Left colon (tissue), 2 donors: ENCODE measurements at regions not wholly inside any gene's neighbourhood (a gene's known extent, or its start where the extent isn't known, plus 50 kb on each side); places are given as distances from the start of the nearest gene placed in this dataset.

Experiments
- ATAC-seq: fragments of 200-7000 bp; cut with Tn5 transposase; one replicate; pipeline ENCODE4 v1.9.1; 2020; ENCODE audit warnings: mild to moderate bottlenecking, moderate library complexity
- DNase-seq, 2 donors: peaks; one replicate each; pipeline ENCODE4 v3.0.0-alpha.2; 2020
- intact Hi-C, 2 donors: fragments of 100-400 bp; cut with DNase I in 1 of 2; cut with micrococcal nuclease in 1 of 2; formaldehyde crosslinking; loops; one replicate each; pipeline versions ENCODE4 v1.11.2 to v1.14.0; 2022; cut with DNase I, micrococcal nuclease
- donor health status: DM: no; HTN: no; CAD: no.
- donor health status: DM: yes; HTN: yes; CAD: no.

DNA sequence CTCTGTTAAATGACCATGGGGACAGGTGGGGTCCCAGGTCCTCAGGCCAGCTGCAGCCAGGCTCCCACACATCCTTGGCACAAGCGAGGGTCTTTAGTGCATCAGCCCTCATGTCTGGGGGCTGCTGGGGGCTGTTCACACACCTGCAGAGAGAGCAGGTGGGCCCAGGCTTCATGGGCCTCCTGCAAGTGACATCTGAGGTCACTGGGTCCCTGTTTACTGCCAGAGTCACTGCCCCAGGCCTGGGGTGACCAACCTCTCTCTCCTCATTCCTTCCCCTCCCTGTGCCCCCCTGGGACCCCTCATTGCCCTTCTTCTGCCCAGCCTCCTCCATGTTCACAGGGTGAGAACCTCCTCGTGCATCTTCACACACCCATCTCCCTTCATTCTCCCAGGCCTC, 92.4 kb downstream of the RTL6 start:
- intact Hi-C loops: no loop called here
- no peak for DNase-seq

DNA sequence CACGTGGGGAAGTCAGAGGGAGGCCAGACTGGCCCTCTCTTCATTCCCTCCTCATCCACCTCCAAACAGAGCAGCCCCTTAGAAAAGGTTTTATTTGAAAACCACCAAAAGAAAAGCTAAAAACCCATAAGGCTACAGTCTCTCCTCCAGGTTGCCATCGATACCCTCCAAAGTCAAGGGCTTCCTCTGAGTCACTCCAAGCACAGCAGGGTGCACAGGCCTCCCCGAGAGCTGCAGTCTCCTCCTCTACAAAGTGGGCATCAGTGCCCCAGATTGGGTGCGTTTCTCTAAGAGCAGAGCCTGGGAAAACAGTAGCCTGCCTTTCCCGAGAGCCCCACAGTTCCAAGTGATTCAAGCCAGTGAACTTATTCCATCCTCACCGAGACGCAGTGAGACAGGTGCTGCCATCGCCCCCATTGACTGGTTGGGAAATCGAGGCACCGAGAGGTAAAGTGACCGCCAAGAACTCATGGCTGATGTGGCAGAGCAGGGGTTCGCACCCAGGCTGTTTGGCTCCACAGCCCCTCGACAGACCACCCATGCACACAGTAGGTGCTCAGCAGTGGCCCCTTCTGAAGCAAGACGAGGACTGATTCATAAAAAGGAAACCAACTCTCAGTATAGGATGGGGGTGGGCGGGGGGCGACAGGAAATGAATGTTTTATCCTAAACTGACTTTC, 91.7 kb upstream of the SHISAL1 start:
- intact Hi-C loops: no loop called here
- peak in 1 of 2 donors; percentile 11 for DNase-seq
- ATAC-seq: no peak

More for the DNA sequence above, 92.4 kb downstream of the RTL6 start:
- ATAC-seq: no peak

DNA sequence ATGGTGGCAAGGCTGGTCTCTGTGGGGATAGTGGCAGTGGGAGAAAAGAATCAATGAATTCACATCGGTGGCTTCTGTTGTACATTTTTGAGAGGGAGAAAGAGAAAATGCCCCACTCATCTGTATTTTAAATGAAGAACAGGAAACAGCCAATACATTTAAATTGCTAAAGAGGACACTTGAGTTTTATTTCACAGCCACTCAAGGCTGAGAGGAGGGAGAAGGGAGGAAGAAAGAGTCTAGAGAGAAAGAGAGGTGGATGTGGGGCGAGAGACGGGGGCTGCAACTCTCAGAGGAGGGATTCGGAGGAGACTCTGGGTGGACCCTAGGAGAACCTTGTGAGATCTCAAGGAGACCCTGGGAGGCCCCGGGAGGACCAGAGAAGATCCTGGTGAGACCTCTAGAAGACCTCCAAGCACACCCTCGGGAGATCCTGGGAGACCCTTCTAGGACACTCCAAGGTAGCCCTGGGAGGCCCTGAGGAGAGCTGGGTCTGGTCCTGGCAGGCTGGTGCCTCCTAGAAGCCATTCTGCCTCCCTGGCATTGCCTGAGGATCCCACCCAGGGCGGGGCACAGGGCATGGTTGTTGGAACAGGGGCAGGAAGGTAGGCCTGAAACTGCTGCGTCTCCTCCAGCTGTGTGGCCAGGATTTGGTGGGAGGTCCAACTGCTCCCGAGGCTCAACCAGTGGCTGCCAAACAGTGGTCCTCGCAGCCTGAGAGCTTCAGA, 91.0 kb upstream of the SHISAL1 start:
- DNase-seq (peak in 1 of 2 donors; percentile 19), ATAC-seq (no peak)
- intact Hi-C loops: no loop called here

GRCh38 chr22:44403166-44403565, 90.4 kb upstream of the SHISAL1 start:
- peak in 1 of 2 donors; percentile 11 for DNase-seq
- no peak for ATAC-seq
- intact Hi-C loops: no loop called here

GRCh38 chr22:44402196-44403111, 89.7 kb upstream of the SHISAL1 start:
- peak in 1 of 2 donors; percentile 18 for DNase-seq
- intact Hi-C loops: no loop called here
- ATAC-seq: no peak

DNA sequence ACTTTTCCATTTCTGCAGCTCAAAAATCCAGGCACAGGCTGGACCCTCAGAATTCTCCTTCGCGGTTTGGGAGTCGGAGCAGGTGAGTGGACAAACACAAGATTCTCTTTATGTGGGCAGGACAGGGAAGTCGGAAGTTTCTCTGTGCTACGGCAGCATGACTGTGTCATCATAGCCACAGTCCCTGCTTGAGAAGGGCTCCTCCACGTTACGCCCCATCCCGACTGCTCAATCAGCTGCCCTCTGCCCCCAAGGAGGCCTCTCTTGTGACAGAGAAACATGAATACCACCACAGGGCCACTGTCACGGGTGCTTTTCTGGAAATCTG, 89.0 kb upstream of the SHISAL1 start:
- no peak for ATAC-seq

DNA sequence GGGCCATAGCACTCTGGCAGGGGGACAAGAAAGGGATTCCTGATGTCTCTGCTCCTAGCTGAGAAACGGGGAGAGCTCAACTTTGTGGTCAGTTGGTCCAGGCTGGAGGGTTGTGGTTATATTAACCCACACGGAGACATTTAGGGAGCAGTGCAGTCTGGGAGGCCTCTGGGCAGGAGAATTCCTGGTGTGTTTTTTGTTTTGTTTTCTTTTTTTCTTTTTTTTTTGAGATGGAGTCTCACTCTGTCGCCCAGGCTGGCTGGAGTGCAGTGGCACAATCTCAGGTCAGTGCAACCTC, 88.0 kb upstream of the SHISAL1 start:
- no peak for ATAC-seq
- DNase-seq: no peak
- intact Hi-C loops: no loop called here

More for the DNA sequence above, 89.0 kb upstream of the SHISAL1 start:
- DNase-seq: no peak
- intact Hi-C loops: no loop called here

GRCh38 chr22:44399906-44400762, 87.4 kb upstream of the SHISAL1 start:
- DNase-seq (peak in 1 of 2 donors; percentile 12), ATAC-seq (no peak)
- intact Hi-C loops: no loop called here

GRCh38 chr22:44398856-44399837, 86.4 kb upstream of the SHISAL1 start:
- intact Hi-C loops: no loop called here
- ATAC-seq: no peak
- peak in 1 of 2 donors; percentile 18 for DNase-seq

- ATAC-seq: no peak
- intact Hi-C loops: no loop called here
- no peak for DNase-seq
Observed at GRCh38 chr22:44396727-44397722, 84.3 kb upstream of the SHISAL1 start.

GRCh38 chr22:44396021-44396726, 83.4 kb upstream of the SHISAL1 start:
- intact Hi-C loops: no loop called here
- DNase-seq (no peak), ATAC-seq (no peak)

GRCh38 chr22:44395118-44396005, 82.6 kb upstream of the SHISAL1 start:
- ATAC-seq (no peak), DNase-seq (no peak)
- intact Hi-C loops: no loop called here

- ATAC-seq (no peak), DNase-seq (no peak)
- intact Hi-C loops: no loop called here
Observed at GRCh38 chr22:44394246-44395117, 81.7 kb upstream of the SHISAL1 start.

DNA sequence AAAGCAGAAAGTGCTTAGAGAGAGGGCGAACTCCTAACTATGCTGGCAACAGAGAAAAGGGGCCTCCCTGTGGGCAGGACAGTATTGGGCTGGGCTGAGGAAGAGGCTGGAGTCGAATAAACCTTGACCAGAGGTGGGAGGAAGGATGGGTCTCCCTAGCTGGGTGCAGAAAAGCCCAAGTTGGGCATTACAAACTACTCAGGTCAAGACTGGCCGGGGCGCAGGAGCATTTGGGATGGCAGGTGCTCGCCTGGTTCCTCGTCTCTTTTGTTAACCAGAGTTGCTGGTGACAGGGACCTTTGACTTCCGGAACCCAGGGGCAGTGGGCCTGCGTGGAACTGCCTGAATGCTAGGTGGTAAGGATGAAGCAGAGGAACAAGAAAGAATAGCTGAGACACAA, 80.3 kb upstream of the SHISAL1 start:
- DNase-seq (peak in 1 of 2 donors; percentile 8), ATAC-seq (no peak)
- intact Hi-C loops: no loop called here
